PC-9 (cell line): ENCODE measurements at regions not wholly inside any gene's neighbourhood (a gene's known extent, or its start where the extent isn't known, plus 50 kb on each side); places are given as distances from the start of the nearest gene placed in this dataset.

Source experiments
- BruUV-seq: library from RNA; stranded (reverse); fragments of 400-500 nt; replicated peaks from 2 replicates; lab custom pipeline; 2021; lab: Mats Ljungman, UMichigan
- CTCF ChIA-PET: fragments of 300-600 bp; sonication (Branson Sonifier 250); formaldehyde crosslinking; loops from one replicate; lab custom pipeline; 2022; ENCODE audit warnings: antibody characterized with exemption; lab: Charles Lee
- POLR2A ChIA-PET: fragments of 300-600 bp; sonication (Branson Sonifier 250); formaldehyde crosslinking; loops from one replicate; lab custom pipeline; 2022; ENCODE audit warnings: antibody characterized with exemption; ENCODE audit not compliant: unreplicated experiment; lab: Charles Lee
- DNase-seq, 2 experiments: peaks; one replicate each; pipeline versions ENCODE4 v3.0.0 to v3.0.0-alpha.2; 2015 to 2022; ENCODE audit warnings: mixed read lengths in 1 of 2
- H2AFZ ChIP-seq: fragments of 200-600 bp; sonication (generic); 2 replicates; pipeline ENCODE4 v1.8.1; 2017; ENCODE audit warnings: antibody characterized with exemption
- H3F3A ChIP-seq: fragments of 200-600 bp; sonication (generic); 2 replicates; pipeline ENCODE4 v1.8.1; 2017; ENCODE audit warnings: antibody characterized with exemption, mild to moderate bottlenecking, low read depth; ENCODE audit not compliant: insufficient read depth
- H3K27ac ChIP-seq: fragments of 200-600 bp; sonication (generic); 2 replicates; pipeline ENCODE4 v1.6.1; 2016; ENCODE audit warnings: mixed run types
- H3K27me3 ChIP-seq: fragments of 200-600 bp; sonication (generic); 2 replicates; pipeline ENCODE4 v1.6.1; 2016; ENCODE audit warnings: low read depth, mixed run types; ENCODE audit not compliant: insufficient read depth
- H3K36me3 ChIP-seq: fragments of 200-600 bp; sonication (generic); 2 replicates; pipeline ENCODE4 v1.6.1; 2016; ENCODE audit warnings: low read depth, mixed run types
- H3K4me1 ChIP-seq: fragments of 200-600 bp; sonication (generic); replicated peaks from 2 replicates; pipeline ENCODE4 v1.6.1; 2016; ENCODE audit warnings: mixed run types; ENCODE audit not compliant: insufficient read depth
- H3K4me2 ChIP-seq: fragments of 200-600 bp; sonication (generic); 2 replicates; pipeline ENCODE4 v1.6.1; 2017; ENCODE audit warnings: mixed run types
- H3K4me3 ChIP-seq: fragments of 200-600 bp; sonication (generic); 2 replicates; pipeline ENCODE4 v1.6.1; 2016; ENCODE audit warnings: mixed run types
- H3K79me2 ChIP-seq: fragments of 200-600 bp; sonication (generic); 2 replicates; pipeline ENCODE4 v1.6.1; 2017; ENCODE audit warnings: low read depth, mixed run types
- H3K9me2 ChIP-seq: fragments of 200-600 bp; sonication (generic); 2 replicates; pipeline ENCODE4 v1.8.1; 2017; ENCODE audit warnings: mild to moderate bottlenecking; ENCODE audit not compliant: insufficient read depth
- H3K9me3 ChIP-seq: fragments of 200-600 bp; sonication (generic); 2 replicates; pipeline ENCODE4 v1.8.1; 2016; ENCODE audit warnings: low read depth; ENCODE audit not compliant: insufficient read depth
- H4K20me1 ChIP-seq: fragments of 200-600 bp; sonication (generic); 2 replicates; pipeline ENCODE4 v1.8.1; 2017; ENCODE audit not compliant: insufficient read depth
- CTCF ChIP-seq: fragments of 200-600 bp; sonication (generic); conservative IDR thresholded peaks from 2 replicates; pipeline ENCODE4 v1.6.1; 2017; ENCODE audit warnings: mixed run types, antibody characterized with exemption, mild to moderate bottlenecking, moderate library complexity
- EZH2 ChIP-seq: fragments of 200-600 bp; sonication (generic); IDR thresholded peaks from 2 replicates; pipeline ENCODE4 v1.8.0; 2017; ENCODE audit warnings: antibody characterized with exemption, low read depth
- intact Hi-C: fragments of 100-400 bp; cut with micrococcal nuclease; formaldehyde crosslinking; loops from one replicate; pipeline ENCODE4 v1.10.0; 2022; ENCODE audit not compliant: unreplicated experiment

DNA sequence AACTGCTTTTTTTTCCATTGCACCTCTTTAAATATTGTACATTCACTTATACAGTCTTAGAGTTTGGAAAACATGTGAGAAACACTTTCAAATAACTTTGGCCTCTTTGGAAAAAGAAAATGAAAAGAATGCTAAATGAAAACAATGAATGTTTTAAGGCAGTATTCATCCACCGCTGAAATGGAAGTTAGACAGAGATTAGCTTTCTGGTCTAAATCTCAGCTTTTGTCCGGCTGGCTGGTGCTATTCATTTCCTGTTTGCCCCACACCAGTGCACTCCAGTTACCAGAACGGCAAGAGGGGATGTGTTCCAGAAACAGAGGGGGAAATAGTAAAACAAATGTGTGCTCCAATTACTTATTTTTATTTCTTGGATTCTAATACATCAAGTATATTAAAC, 1201.3 kb downstream of the EFNB2 start:
- CTCF ChIA-PET: no interaction called here
- Histone ChIP-seq H3K9me3 (0 out of 2 replicates have a peak, but pooled peaks cover 7% of the 10 kb centered on the region), H3K27ac (no peak overlapping the region), H3K27me3 (no peaks in the 10 kb centered on the region), H2AFZ (0 out of 2 replicates have a peak overlapping the region, but pooled peaks have one; percentile 44), H3K36me3 (no peaks in the 10 kb centered on the region), H3F3A (no peaks in the 10 kb centered on the region), H3K79me2 (no peaks in the 10 kb centered on the region), H4K20me1 (no peaks in the 10 kb centered on the region), H3K9me2 (no peaks in the 10 kb centered on the region), H3K4me2 (no peak overlapping the region), H3K4me1 (no peaks in the 10 kb centered on the region), H3K4me3 (no peak overlapping the region)
- intact Hi-C loops: no loop called here
- POLR2A ChIA-PET: no interaction called here
- no TSS peak for BruUV-seq
- no peak for DNase-seq
- TF ChIP-seq CTCF: no peak
- no peak for TF ChIP-seq EZH2

GRCh38 chr13:105333416-105333815, 1202.0 kb downstream of the EFNB2 start:
- 0 out of 2 replicates have a peak, but pooled peaks cover 7% of the 10 kb centered on the region for H3K9me3 ChIP-seq
- TF ChIP-seq CTCF: no peak
- no peak for TF ChIP-seq EZH2
- ChIA-PET POLR2A (no interaction called here), CTCF (no interaction called here)
- H3K4me3 ChIP-seq: no peak overlapping the region
- H2AFZ ChIP-seq: no peak overlapping the region
- no TSS peak for BruUV-seq
- H3K9me2 ChIP-seq: no peaks in the 10 kb centered on the region
- intact Hi-C loops: no loop called here
- no peak overlapping the region for H3K4me2 ChIP-seq
- H3K79me2 ChIP-seq: no peaks in the 10 kb centered on the region
- H3K36me3 ChIP-seq: no peaks in the 10 kb centered on the region
- H4K20me1 ChIP-seq: no peaks in the 10 kb centered on the region
- no peaks in the 10 kb centered on the region for H3K4me1 ChIP-seq
- no peaks in the 10 kb centered on the region for H3K27me3 ChIP-seq
- no peak for DNase-seq
- no peaks in the 10 kb centered on the region for H3F3A ChIP-seq
- H3K27ac ChIP-seq: no peak overlapping the region

DNA sequence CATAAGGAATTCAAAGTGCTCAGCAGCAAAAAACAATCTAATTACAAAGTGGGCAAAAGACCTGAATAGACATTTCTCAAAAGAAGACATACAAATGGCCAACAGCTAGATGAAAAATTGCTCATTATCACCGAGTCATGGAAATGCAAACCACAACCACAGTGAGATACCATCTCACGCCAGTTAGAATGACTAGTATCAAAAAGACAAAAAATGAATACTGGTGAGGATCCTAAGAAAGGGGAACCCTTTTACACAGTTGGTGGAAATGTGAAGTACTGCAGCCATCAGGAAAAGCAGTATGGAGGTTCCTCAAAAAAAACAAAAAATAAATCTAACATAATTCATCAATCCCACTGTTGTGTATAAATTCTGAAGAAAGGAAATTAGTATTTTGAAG, 1206.1 kb downstream of the EFNB2 start:
- TF ChIP-seq EZH2 (no peak), CTCF (no peak)
- POLR2A ChIA-PET: no interaction called here
- H3K27me3 ChIP-seq: no peaks in the 10 kb centered on the region
- CTCF ChIA-PET: no interaction called here
- H3K4me2 ChIP-seq: no peak overlapping the region
- H3F3A ChIP-seq: no peaks in the 10 kb centered on the region
- intact Hi-C loops: no loop called here
- H4K20me1 ChIP-seq: no peaks in the 10 kb centered on the region
- DNase-seq: no peak
- no peaks in the 10 kb centered on the region for H3K36me3 ChIP-seq
- H3K4me1 ChIP-seq: no peaks in the 10 kb centered on the region
- H3K9me2 ChIP-seq: peaks cover 4% of the 10 kb centered on the region; the same call in 1 of the 2 replicates
- H2AFZ ChIP-seq: no peak overlapping the region
- no TSS peak for BruUV-seq
- H3K79me2 ChIP-seq: no peaks in the 10 kb centered on the region
- no peak overlapping the region for H3K4me3 ChIP-seq
- 0 out of 2 replicates have a peak, but pooled peaks cover 7% of the 10 kb centered on the region for H3K9me3 ChIP-seq
- H3K27ac ChIP-seq: no peak overlapping the region
